ENCODE measurements at regions not wholly inside any gene's neighbourhood (a gene's known extent, or its start where the extent isn't known, plus 50 kb on each side); places are given as distances from the start of the nearest gene placed in this dataset.

- Histone ChIP-seq H3K4me3 (no peak overlapping the region), H3K36me3 (no peaks in the 10 kb centered on the region), H3K9me3 (no peaks in the 10 kb centered on the region), H3K27ac (no peak overlapping the region), H3K4me1 (no peaks in the 10 kb centered on the region), H3K27me3 (no peaks in the 10 kb centered on the region)
- no peak for TF ChIP-seq CTCF (IDR thresholded peaks at IDR 0.05)
- DNase-seq (ENCODE audit: low spot score in 2 of 2), result no peak
- intact Hi-C loops (cut with DNase I), result no loop called here
Observed at GRCh38 chr21:20083925-20084324, 914.3 kb upstream of the NCAM2 start.

GRCh38 chr21:20086508-20086907, 911.7 kb upstream of the NCAM2 start:
- Histone ChIP-seq H3K9me3 (no peaks in the 10 kb centered on the region), H3K27ac (no peak overlapping the region), H3K4me3 (no peak overlapping the region), H3K27me3 (no peaks in the 10 kb centered on the region), H3K36me3 (no peaks in the 10 kb centered on the region), H3K4me1 (no peaks in the 10 kb centered on the region)
- DNase-seq (ENCODE audit: low spot score in 2 of 2), result no peak
- TF ChIP-seq CTCF (IDR thresholded peaks at IDR 0.05), result no peak
- intact Hi-C loops (cut with DNase I), result no loop called here

- Histone ChIP-seq H3K27ac (no peak overlapping the region), H3K4me1 (no peaks in the 10 kb centered on the region), H3K27me3 (no peaks in the 10 kb centered on the region), H3K36me3 (no peaks in the 10 kb centered on the region), H3K9me3 (no peaks in the 10 kb centered on the region), H3K4me3 (no peak overlapping the region)
- DNase-seq (ENCODE audit: low spot score in 2 of 2), result no peak
- intact Hi-C loops (cut with DNase I), result no loop called here
- TF ChIP-seq CTCF (IDR thresholded peaks at IDR 0.05), result no peak
Observed at GRCh38 chr21:20106368-20106767, 891.8 kb upstream of the NCAM2 start.

- H3K36me3 ChIP-seq, result no peaks in the 10 kb centered on the region
- intact Hi-C loops (cut with DNase I), result no loop called here
- no peaks in the 10 kb centered on the region for H3K9me3 ChIP-seq
- no peak for TF ChIP-seq CTCF (IDR thresholded peaks at IDR 0.05)
- H3K27me3 ChIP-seq, result no peaks in the 10 kb centered on the region
- no peak overlapping the region for H3K27ac ChIP-seq
- no peak overlapping the region for H3K4me3 ChIP-seq
- no peaks in the 10 kb centered on the region for H3K4me1 ChIP-seq
- DNase-seq (ENCODE audit: low spot score in 2 of 2), result no peak
Observed at GRCh38 chr21:20108016-20108415, 890.2 kb upstream of the NCAM2 start.

GRCh38 chr21:20108976-20109540, 889.2 kb upstream of the NCAM2 start:
- Histone ChIP-seq H3K4me1 (no peaks in the 10 kb centered on the region), H3K9me3 (no peaks in the 10 kb centered on the region), H3K27me3 (no peaks in the 10 kb centered on the region), H3K36me3 (no peaks in the 10 kb centered on the region), H3K27ac (no peak overlapping the region), H3K4me3 (no peak overlapping the region)
- TF ChIP-seq CTCF (IDR thresholded peaks at IDR 0.05), result no peak
- intact Hi-C loops (cut with DNase I), result no loop called here
- no peak for DNase-seq (ENCODE audit: low spot score in 2 of 2)

- Histone ChIP-seq H3K36me3 (no peaks in the 10 kb centered on the region), H3K27ac (no peak overlapping the region), H3K4me3 (no peak overlapping the region), H3K4me1 (no peaks in the 10 kb centered on the region), H3K27me3 (no peaks in the 10 kb centered on the region), H3K9me3 (no peaks in the 10 kb centered on the region)
- TF ChIP-seq CTCF (IDR thresholded peaks at IDR 0.05), result no peak
- intact Hi-C loops (cut with DNase I), result no loop called here
- no peak for DNase-seq (ENCODE audit: low spot score in 2 of 2)
Observed at GRCh38 chr21:20110368-20110767, 887.8 kb upstream of the NCAM2 start.
